ENCODE measurements at regions not wholly inside any gene's neighbourhood (a gene's known extent, or its start where the extent isn't known, plus 50 kb on each side); places are given as distances from the start of the nearest gene placed in this dataset.

- H3K36me3 Mint-ChIP-seq, result no peaks in the 10 kb centered on the region
- H3K4me1 Mint-ChIP-seq, result peaks cover 5% of the 10 kb centered on the region
- H3K9me3 Mint-ChIP-seq, result no peaks in the 10 kb centered on the region
- H3K27ac Mint-ChIP-seq, result no peak overlapping the region
- TF ChIP-seq CTCF (IDR thresholded peaks at IDR 0.05; ENCODE audit: unreplicated experiment), result no peak
- peaks cover 96% of the 10 kb centered on the region for H3K27me3 Mint-ChIP-seq (ENCODE audit: low read depth)
- H3K4me3 Mint-ChIP-seq, result no peak overlapping the region
- no peak for DNase-seq (ENCODE audit: low spot score in 2 of 2, unreplicated experiment in 2 of 2)
Observed at GRCh38 chr10:118246332-118247295, 95.5 kb downstream of the FAM204A start.

- DNase-seq (ENCODE audit: low spot score in 2 of 2, unreplicated experiment in 2 of 2), result no peak
- peaks cover 7% of the 10 kb centered on the region for H3K4me1 Mint-ChIP-seq
- no peak overlapping the region for H3K27ac Mint-ChIP-seq
- TF ChIP-seq CTCF (IDR thresholded peaks at IDR 0.05; ENCODE audit: unreplicated experiment), result no peak
- H3K4me3 Mint-ChIP-seq, result no peak overlapping the region
- no peaks in the 10 kb centered on the region for H3K36me3 Mint-ChIP-seq
- no peaks in the 10 kb centered on the region for H3K9me3 Mint-ChIP-seq
- H3K27me3 Mint-ChIP-seq (ENCODE audit: low read depth), result peaks cover 96% of the 10 kb centered on the region
Observed at GRCh38 chr10:118243907-118244306, 98.2 kb downstream of the FAM204A start.

GRCh38 chr10:118241229-118242137 lies 100.6 kb downstream of the FAM204A start:
- Mint-ChIP-seq H3K27ac (no peak overlapping the region), H3K9me3 (no peaks in the 10 kb centered on the region), H3K27me3 (ENCODE audit: low read depth) (peaks cover 98% of the 10 kb centered on the region), H3K4me1 (peaks cover 9% of the 10 kb centered on the region), H3K4me3 (no peak overlapping the region), H3K36me3 (no peaks in the 10 kb centered on the region)
- peak; percentile 55 to 88 for DNase-seq (ENCODE audit: low spot score in 2 of 2, unreplicated experiment in 2 of 2)
- TF ChIP-seq CTCF (IDR thresholded peaks at IDR 0.05; ENCODE audit: unreplicated experiment), result peak; percentile 96

GRCh38 chr10:118239236-118239630 lies 102.9 kb downstream of the FAM204A start:
- H3K27me3 Mint-ChIP-seq (ENCODE audit: low read depth), result peaks cover 97% of the 10 kb centered on the region
- H3K36me3 Mint-ChIP-seq, result no peaks in the 10 kb centered on the region
- no peak for DNase-seq (ENCODE audit: low spot score in 2 of 2, unreplicated experiment in 2 of 2)
- H3K4me3 Mint-ChIP-seq, result no peak overlapping the region
- no peak overlapping the region for H3K27ac Mint-ChIP-seq
- H3K4me1 Mint-ChIP-seq, result peaks cover 4% of the 10 kb centered on the region
- no peak for TF ChIP-seq CTCF (IDR thresholded peaks at IDR 0.05; ENCODE audit: unreplicated experiment)
- no peaks in the 10 kb centered on the region for H3K9me3 Mint-ChIP-seq

GRCh38 chr10:118238573-118239235 lies 103.4 kb downstream of the FAM204A start:
- TF ChIP-seq CTCF (IDR thresholded peaks at IDR 0.05; ENCODE audit: unreplicated experiment), result no peak
- Mint-ChIP-seq H3K9me3 (no peaks in the 10 kb centered on the region), H3K4me1 (peaks cover 4% of the 10 kb centered on the region), H3K27me3 (ENCODE audit: low read depth) (peaks cover 96% of the 10 kb centered on the region), H3K36me3 (no peaks in the 10 kb centered on the region), H3K27ac (no peak overlapping the region), H3K4me3 (no peak overlapping the region)
- DNase-seq (ENCODE audit: low spot score in 2 of 2, unreplicated experiment in 2 of 2), result no peak
